Prostate gland (tissue), 2 donors: ENCODE measurements at regions not wholly inside any gene's neighbourhood (a gene's known extent, or its start where the extent isn't known, plus 50 kb on each side); places are given as distances from the start of the nearest gene placed in this dataset.

Source experiments
- DNase-seq: peaks from one replicate; pipeline ENCODE4 v3.0.0-alpha.2; 2019; ENCODE audit warnings: low spot score
- H3K27ac ChIP-seq, 2 donors: fragments of 200-600 bp; sonication (generic); 2 replicates each; pipeline ENCODE4 v1.5.1; 2017 to 2019
- H3K27me3 ChIP-seq: fragments of 200-600 bp; sonication (generic); replicated peaks from 2 replicates; pipeline ENCODE4 v1.5.1; 2019; ENCODE audit not compliant: insufficient read depth
- H3K36me3 ChIP-seq, 2 donors: fragments of 200-600 bp; sonication (generic); 1 replicate in 1 of 2; 2 replicates in 1 of 2; pipeline versions ENCODE4 v1.5.1 to v1.8.1; 2017 to 2019
- H3K4me1 ChIP-seq: fragments of 200-600 bp; sonication (generic); replicated peaks from 2 replicates; pipeline ENCODE4 v1.5.1; 2019
- H3K4me3 ChIP-seq, 2 donors: fragments of 200-600 bp; sonication (generic); 2 replicates each; pipeline ENCODE4 v1.5.1; 2017 to 2019
- H3K9me3 ChIP-seq: fragments of 200-600 bp; sonication (generic); 2 replicates; pipeline ENCODE4 v1.5.1; 2017
- POLR2A ChIP-seq: fragments of 450-650 bp; IDR thresholded peaks from one replicate; pipeline ENCODE4 v1.6.1; 2016; ENCODE audit warnings: antibody characterized with exemption, mild to moderate bottlenecking
- POLR2AphosphoS5 ChIP-seq: sonication (generic); formaldehyde crosslinking; IDR thresholded peaks from one replicate; pipeline ENCODE4 v1.6.1; 2017; ENCODE audit warnings: antibody characterized with exemption
- WGBS: methylation state at CpG from one replicate; pipeline ENCODE4 v1.1.5; 2018; 5-methylcytosine and 5-hydroxymethylcytosine counted together
- intact Hi-C: fragments of 100-400 bp; cut with DNase I; formaldehyde crosslinking; loops from one replicate; pipeline ENCODE4 v1.14.2; 2022
- TF ChIP-seq, protein P1 (sequence below), 4 experiments: fragments of 200-600 bp in 2 of 4; fragments of 450-650 bp in 2 of 4; sonication (generic) in 2 of 4; IDR thresholded peaks; 1 replicate in 3 of 4; 2 replicates in 1 of 4; pipeline ENCODE4 v1.5.1; 2016 to 2019; ENCODE audit warnings: antibody characterized with exemption in 4 of 4, mild to moderate bottlenecking in 2 of 4, moderate library complexity in 2 of 4

DNA sequence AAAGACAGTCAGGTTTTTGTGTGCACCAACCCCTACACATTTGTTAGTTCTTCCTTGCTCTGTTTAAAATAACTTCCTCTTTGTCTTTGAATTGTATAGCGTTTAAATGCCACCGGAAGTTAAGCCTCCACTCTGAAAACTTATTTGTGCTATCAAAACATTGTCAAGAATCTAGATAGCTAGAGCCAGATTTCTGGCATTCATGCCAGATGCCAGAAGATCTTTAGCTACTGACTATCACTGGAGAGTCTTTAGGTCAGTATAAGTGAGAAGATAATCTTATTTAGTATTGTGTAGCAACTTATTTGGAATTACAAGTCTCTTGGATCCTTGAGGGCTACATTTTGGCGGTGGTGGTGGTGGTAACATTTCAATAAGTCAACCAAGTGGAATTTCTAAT is 63.4 kb upstream of the ADAM23 start:
- no peak for DNase-seq
- Histone ChIP-seq H3K27ac (no peak overlapping the region), H3K27me3 (no peaks in the 10 kb centered on the region), H3K4me1 (no peaks in the 10 kb centered on the region), H3K9me3 (no peaks in the 10 kb centered on the region), H3K4me3 (no peak overlapping the region), H3K36me3 (no peaks in the 10 kb centered on the region)
- 43% methylated on average over 3 of the region's 3 CpGs for WGBS
- intact Hi-C loops, result no loop called here
- TF ChIP-seq, protein P1, sequence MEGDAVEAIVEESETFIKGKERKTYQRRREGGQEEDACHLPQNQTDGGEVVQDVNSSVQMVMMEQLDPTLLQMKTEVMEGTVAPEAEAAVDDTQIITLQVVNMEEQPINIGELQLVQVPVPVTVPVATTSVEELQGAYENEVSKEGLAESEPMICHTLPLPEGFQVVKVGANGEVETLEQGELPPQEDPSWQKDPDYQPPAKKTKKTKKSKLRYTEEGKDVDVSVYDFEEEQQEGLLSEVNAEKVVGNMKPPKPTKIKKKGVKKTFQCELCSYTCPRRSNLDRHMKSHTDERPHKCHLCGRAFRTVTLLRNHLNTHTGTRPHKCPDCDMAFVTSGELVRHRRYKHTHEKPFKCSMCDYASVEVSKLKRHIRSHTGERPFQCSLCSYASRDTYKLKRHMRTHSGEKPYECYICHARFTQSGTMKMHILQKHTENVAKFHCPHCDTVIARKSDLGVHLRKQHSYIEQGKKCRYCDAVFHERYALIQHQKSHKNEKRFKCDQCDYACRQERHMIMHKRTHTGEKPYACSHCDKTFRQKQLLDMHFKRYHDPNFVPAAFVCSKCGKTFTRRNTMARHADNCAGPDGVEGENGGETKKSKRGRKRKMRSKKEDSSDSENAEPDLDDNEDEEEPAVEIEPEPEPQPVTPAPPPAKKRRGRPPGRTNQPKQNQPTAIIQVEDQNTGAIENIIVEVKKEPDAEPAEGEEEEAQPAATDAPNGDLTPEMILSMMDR (IDR thresholded peaks at IDR 0.05), result no peak
- TF ChIP-seq POLR2AphosphoS5, result no peak

DNA sequence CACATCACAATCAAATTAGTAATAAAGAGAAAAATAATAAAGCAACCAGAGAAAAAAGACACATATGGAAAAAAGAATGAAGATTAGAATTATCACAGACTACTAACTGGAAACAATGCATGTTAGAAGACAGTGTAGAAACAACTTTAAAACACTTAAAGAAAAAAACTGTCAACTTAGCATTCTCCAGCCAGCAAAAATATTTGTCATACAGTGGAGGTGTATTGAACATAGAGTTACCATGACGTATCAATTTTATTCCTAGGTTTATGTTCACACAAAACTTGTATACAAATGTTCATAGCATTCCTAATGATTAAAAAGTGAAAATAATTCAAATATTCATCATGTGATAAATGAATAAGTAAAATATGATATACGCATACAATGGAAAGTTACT is 61.5 kb upstream of the ADAM23 start:
- WGBS, result 100% methylated on average over 2 of the region's 2 CpGs
- no peaks in the 10 kb centered on the region for H3K27me3 ChIP-seq
- no peaks in the 10 kb centered on the region for H3K36me3 ChIP-seq
- H3K4me1 ChIP-seq, result no peaks in the 10 kb centered on the region
- H3K27ac ChIP-seq, result no peak overlapping the region
- no peak for TF ChIP-seq POLR2AphosphoS5
- no peak for TF ChIP-seq POLR2A
- TF ChIP-seq, protein P1 (IDR thresholded peaks at IDR 0.05), result no peak
- DNase-seq, result no peak
- H3K9me3 ChIP-seq, result no peaks in the 10 kb centered on the region
- intact Hi-C loops, result no loop called here
- H3K4me3 ChIP-seq, result no peak overlapping the region

GRCh38 chr2:206383669-206384068 is 59.7 kb upstream of the ADAM23 start:
- no peaks in the 10 kb centered on the region for H3K36me3 ChIP-seq
- no peak for DNase-seq
- no peak overlapping the region for H3K27ac ChIP-seq
- TF ChIP-seq POLR2AphosphoS5 (no peak), POLR2A (no peak)
- TF ChIP-seq, protein P1 (IDR thresholded peaks at IDR 0.05), result no peak
- H3K4me1 ChIP-seq, result no peaks in the 10 kb centered on the region
- intact Hi-C loops, result no loop called here
- no peak overlapping the region for H3K4me3 ChIP-seq
- H3K27me3 ChIP-seq, result no peaks in the 10 kb centered on the region
- no peaks in the 10 kb centered on the region for H3K9me3 ChIP-seq
- WGBS, result 93% methylated on average over 2 of the region's 2 CpGs

DNA sequence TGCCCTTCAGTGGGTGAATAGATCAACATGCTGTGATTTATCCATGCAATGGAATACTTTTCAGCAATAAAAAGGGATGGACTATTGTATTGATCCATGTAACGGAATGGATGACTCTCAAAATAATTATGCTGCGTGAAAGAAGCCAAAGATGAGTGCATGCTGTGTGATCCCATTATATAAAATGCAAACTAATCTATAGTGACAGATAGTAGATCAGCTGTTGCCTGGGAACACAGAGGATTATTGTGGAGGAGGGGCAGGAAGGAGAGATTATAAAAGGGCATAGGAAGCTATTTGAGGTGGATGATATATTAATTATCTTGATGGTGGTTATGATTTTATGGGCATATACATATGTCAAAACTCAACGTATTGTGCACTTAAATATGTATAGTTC is 55.5 kb upstream of the ADAM23 start:
- Histone ChIP-seq H3K4me3 (no peak overlapping the region), H3K4me1 (no peaks in the 10 kb centered on the region), H3K27me3 (no peaks in the 10 kb centered on the region), H3K9me3 (no peaks in the 10 kb centered on the region), H3K36me3 (no peaks in the 10 kb centered on the region), H3K27ac (no peak overlapping the region)
- 73% methylated on average over 3 of the region's 3 CpGs for WGBS
- intact Hi-C loops, result no loop called here
- no peak for DNase-seq
- TF ChIP-seq, protein P1 (IDR thresholded peaks at IDR 0.05), result no peak
- TF ChIP-seq POLR2A (no peak), POLR2AphosphoS5 (no peak)

GRCh38 chr2:206388698-206389097 is 54.6 kb upstream of the ADAM23 start:
- no peak for DNase-seq
- Histone ChIP-seq H3K4me1 (no peaks in the 10 kb centered on the region), H3K27me3 (no peaks in the 10 kb centered on the region), H3K27ac (no peak overlapping the region), H3K4me3 (no peak overlapping the region), H3K36me3 (no peaks in the 10 kb centered on the region), H3K9me3 (no peaks in the 10 kb centered on the region)
- TF ChIP-seq POLR2AphosphoS5 (no peak), POLR2A (no peak)
- TF ChIP-seq, protein P1 (IDR thresholded peaks at IDR 0.05), result no peak
- intact Hi-C loops, result no loop called here
